GM12878 (cell line): ENCODE measurements at regions not wholly inside any gene's neighbourhood (a gene's known extent, or its start where the extent isn't known, plus 50 kb on each side); places are given as distances from the start of the nearest gene placed in this dataset.

Experiments
- BCL3 ChIP-seq: IDR thresholded peaks from 2 replicates; pipeline ENCODE4 v1.6.1; 2011; ENCODE audit warnings: borderline replicate concordance, low read depth, mild to moderate bottlenecking, moderate library complexity, low read length; ENCODE audit not compliant: insufficient read depth, poor library complexity, severe bottlenecking
- EP300 ChIP-seq, 2 experiments: fragments of 150-350 bp in 1 of 2; IDR thresholded peaks; 2 replicates each; pipeline ENCODE4 v1.6.1; 2011 to 2012; ENCODE audit warnings: low read depth in 2 of 2, low read length in 2 of 2, borderline replicate concordance in 1 of 2, improper control_type of control experiment in 1 of 2, inconsistent platforms in 1 of 2; ENCODE audit not compliant: control insufficient read depth in 1 of 2
- FOXM1 ChIP-seq: IDR thresholded peaks from 2 replicates; pipeline ENCODE4 v1.6.1; 2012; ENCODE audit warnings: low read depth, mild to moderate bottlenecking, inconsistent platforms, low read length, moderate library complexity
- KLF5 ChIP-seq: fragments of 450-650 bp; IDR thresholded peaks from 2 replicates; pipeline ENCODE4 v1.6.1; 2014; ENCODE audit warnings: mild to moderate bottlenecking; ENCODE audit not compliant: partially characterized antibody
- NR2F1 ChIP-seq: fragments of 450-650 bp; conservative IDR thresholded peaks from 2 replicates; pipeline ENCODE4 v1.6.1; 2017; ENCODE audit warnings: mild to moderate bottlenecking
- NRF1 ChIP-seq: conservative IDR thresholded peaks from 2 replicates; pipeline ENCODE4 v1.6.1; 2011; ENCODE audit warnings: mild to moderate bottlenecking, low read depth, low read length, improper control_type of control experiment
- PAX8 ChIP-seq: fragments of 450-650 bp; IDR thresholded peaks from 2 replicates; pipeline ENCODE4 v1.6.1; 2017; ENCODE audit warnings: mild to moderate bottlenecking, moderate library complexity
- PKNOX1 ChIP-seq: fragments of 450-650 bp; IDR thresholded peaks from 2 replicates; pipeline ENCODE4 v1.6.1; 2016; ENCODE audit warnings: mild to moderate bottlenecking
- POLR2AphosphoS2 ChIP-seq: IDR thresholded peaks from 2 replicates; pipeline ENCODE4 v1.6.1; 2011; ENCODE audit warnings: low read depth, mild to moderate bottlenecking, low read length, improper control_type of control experiment, moderate library complexity
- PRDM15 ChIP-seq: fragments of 450-650 bp; formaldehyde crosslinking; IDR thresholded peaks from 2 replicates; pipeline ENCODE4 v1.4.0; 2020; ENCODE audit warnings: mild to moderate bottlenecking, moderate library complexity
- RELA ChIP-seq: fragments of 450-650 bp; IDR thresholded peaks from 2 replicates; pipeline ENCODE4 v1.8.0; 2014; ENCODE audit warnings: borderline replicate concordance; ENCODE audit not compliant: partially characterized antibody
- RELB ChIP-seq: fragments of 450-650 bp; IDR thresholded peaks from 2 replicates; pipeline ENCODE4 v1.6.1; 2017; ENCODE audit warnings: low read depth, mild to moderate bottlenecking, moderate library complexity
- SP1 ChIP-seq: IDR thresholded peaks from one replicate; pipeline ENCODE4 v1.6.1; 2011; ENCODE audit warnings: low read depth, low read length
- SRF ChIP-seq, 2 experiments: IDR thresholded peaks; 2 replicates each; pipeline ENCODE4 v1.6.1; 2011; ENCODE audit warnings: low read depth in 2 of 2, low read length in 2 of 2, mild to moderate bottlenecking in 1 of 2, moderate library complexity in 1 of 2
- TAF1 ChIP-seq: IDR thresholded peaks from 2 replicates; pipeline ENCODE4 v1.6.1; 2011; ENCODE audit warnings: mild to moderate bottlenecking, low read depth, low read length, borderline replicate concordance
- TBL1XR1 ChIP-seq: IDR thresholded peaks from 2 replicates; pipeline ENCODE4 v1.6.1; 2012; ENCODE audit warnings: low read depth, low read length, improper control_type of control experiment
- ZBTB4 ChIP-seq: fragments of 450-650 bp; formaldehyde crosslinking; IDR thresholded peaks from 2 replicates; pipeline ENCODE4 v1.4.0; 2022; ENCODE audit warnings: mild to moderate bottlenecking, moderate library complexity
- ZNF384 ChIP-seq: IDR thresholded peaks from 2 replicates; pipeline ENCODE4 v1.6.1; 2012; ENCODE audit warnings: low read depth, mild to moderate bottlenecking, low read length, improper control_type of control experiment, borderline replicate concordance

GRCh38 chr20:19074828-19075516 lies 137.5 kb upstream of the SLC24A3 start (continued):
- peak; percentile 38; the same call in 1 of the 2 replicates for TF ChIP-seq FOXM1
- no peak for TF ChIP-seq NR2F1
- 0 out of 2 replicates have a peak, but pooled peaks have one; percentile 48 for TF ChIP-seq TBL1XR1
- peak; percentile 53; the same call in 1 of the 2 replicates for TF ChIP-seq ZNF384
- TF ChIP-seq PAX8: no peak
- TF ChIP-seq POLR2AphosphoS2: no peak
- peak; percentile 45 for TF ChIP-seq SP1
- TF ChIP-seq SRF (IDR thresholded peaks at IDR 0.05; ENCODE audit: low read depth in 2 of 2, low read length in 2 of 2): no peak
- TF ChIP-seq EP300 (IDR thresholded peaks at IDR 0.05; ENCODE audit: borderline replicate concordance in 1 of 2, control insufficient read depth in 1 of 2, low read depth in 2 of 2, low read length in 2 of 2): peak; percentile 59 to 68; a peak in 2 of 4 replicates
- no peak for TF ChIP-seq TAF1
- TF ChIP-seq ZBTB4: no peak
- no peak for TF ChIP-seq RELA
- no peak for TF ChIP-seq PRDM15 (CRISPR knock-in tag)
- no peak for TF ChIP-seq NRF1
- no peak for TF ChIP-seq KLF5
- TF ChIP-seq RELB: peak; percentile 73; the same call in 1 of the 2 replicates
- peak; percentile 90 for TF ChIP-seq PKNOX1
- TF ChIP-seq BCL3: no peak
